ENCODE measurements at regions not wholly inside any gene's neighbourhood (a gene's known extent, or its start where the extent isn't known, plus 50 kb on each side); places are given as distances from the start of the nearest gene placed in this dataset.

- Mint-ChIP-seq H3K4me1 (ENCODE audit: low read depth) (no peaks in the 10 kb centered on the region), H3K4me3 (no peak overlapping the region), H3K9me3 (no peaks in the 10 kb centered on the region), H3K36me3 (ENCODE audit: low read depth) (no peaks in the 10 kb centered on the region), H3K27me3 (no peaks in the 10 kb centered on the region), H3K27ac (no peak overlapping the region)
- intact Hi-C loops (cut with micrococcal nuclease) = no loop called here
Measured at GRCh38 chr18:39724652-39725051, 2159.1 kb upstream of the CELF4 start.

GRCh38 chr18:39721712-39722111 lies 2156.1 kb upstream of the CELF4 start:
- intact Hi-C loops (cut with micrococcal nuclease) = no loop called here
- no peak overlapping the region for H3K4me3 Mint-ChIP-seq
- H3K27me3 Mint-ChIP-seq = no peaks in the 10 kb centered on the region
- no peak overlapping the region for H3K27ac Mint-ChIP-seq
- H3K4me1 Mint-ChIP-seq (ENCODE audit: low read depth) = no peaks in the 10 kb centered on the region
- no peaks in the 10 kb centered on the region for H3K36me3 Mint-ChIP-seq (ENCODE audit: low read depth)
- H3K9me3 Mint-ChIP-seq = no peaks in the 10 kb centered on the region

- Mint-ChIP-seq H3K4me3 (no peak overlapping the region), H3K9me3 (no peaks in the 10 kb centered on the region), H3K27ac (no peak overlapping the region), H3K27me3 (no peaks in the 10 kb centered on the region), H3K36me3 (ENCODE audit: low read depth) (no peaks in the 10 kb centered on the region), H3K4me1 (ENCODE audit: low read depth) (peaks cover 6% of the 10 kb centered on the region)
- intact Hi-C loops (cut with micrococcal nuclease) = no loop called here
Measured at GRCh38 chr18:39713961-39714360, 2148.4 kb upstream of the CELF4 start.

- Mint-ChIP-seq H3K36me3 (ENCODE audit: low read depth) (no peaks in the 10 kb centered on the region), H3K4me1 (ENCODE audit: low read depth) (peaks cover 6% of the 10 kb centered on the region), H3K4me3 (no peak overlapping the region), H3K27ac (no peak overlapping the region), H3K27me3 (no peaks in the 10 kb centered on the region), H3K9me3 (no peaks in the 10 kb centered on the region)
- intact Hi-C loops (cut with micrococcal nuclease) = no loop called here
Measured at GRCh38 chr18:39711701-39712100, 2146.1 kb upstream of the CELF4 start.

- H3K27me3 Mint-ChIP-seq = no peaks in the 10 kb centered on the region
- H3K27ac Mint-ChIP-seq = no peak overlapping the region
- H3K4me3 Mint-ChIP-seq = no peak overlapping the region
- no peaks in the 10 kb centered on the region for H3K36me3 Mint-ChIP-seq (ENCODE audit: low read depth)
- H3K9me3 Mint-ChIP-seq = peaks cover 14% of the 10 kb centered on the region
- intact Hi-C loops (cut with micrococcal nuclease) = no loop called here
- peaks cover 5% of the 10 kb centered on the region for H3K4me1 Mint-ChIP-seq (ENCODE audit: low read depth)
Measured at GRCh38 chr18:39705362-39705761, 2139.8 kb upstream of the CELF4 start.

GRCh38 chr18:39702888-39703287 lies 2137.3 kb upstream of the CELF4 start:
- Mint-ChIP-seq H3K4me1 (ENCODE audit: low read depth) (peaks cover 5% of the 10 kb centered on the region), H3K9me3 (peaks cover 14% of the 10 kb centered on the region), H3K36me3 (ENCODE audit: low read depth) (no peaks in the 10 kb centered on the region), H3K4me3 (no peak overlapping the region), H3K27ac (no peak overlapping the region), H3K27me3 (no peaks in the 10 kb centered on the region)
- intact Hi-C loops (cut with micrococcal nuclease) = no loop called here

- Mint-ChIP-seq H3K4me3 (no peak overlapping the region), H3K36me3 (ENCODE audit: low read depth) (no peaks in the 10 kb centered on the region), H3K4me1 (ENCODE audit: low read depth) (peaks cover 5% of the 10 kb centered on the region), H3K27me3 (no peaks in the 10 kb centered on the region), H3K27ac (no peak overlapping the region), H3K9me3 (peaks cover 14% of the 10 kb centered on the region)
- intact Hi-C loops (cut with micrococcal nuclease) = no loop called here
Measured at GRCh38 chr18:39701839-39702238, 2136.2 kb upstream of the CELF4 start.

- peaks cover 14% of the 10 kb centered on the region for H3K9me3 Mint-ChIP-seq
- H3K27me3 Mint-ChIP-seq = no peaks in the 10 kb centered on the region
- intact Hi-C loops (cut with micrococcal nuclease) = no loop called here
- H3K36me3 Mint-ChIP-seq (ENCODE audit: low read depth) = no peaks in the 10 kb centered on the region
- no peak overlapping the region for H3K27ac Mint-ChIP-seq
- H3K4me1 Mint-ChIP-seq (ENCODE audit: low read depth) = peaks cover 5% of the 10 kb centered on the region
- H3K4me3 Mint-ChIP-seq = no peak overlapping the region
Measured at GRCh38 chr18:39701055-39701783, 2135.6 kb upstream of the CELF4 start.

- Mint-ChIP-seq H3K4me1 (ENCODE audit: low read depth) (peaks cover 5% of the 10 kb centered on the region), H3K4me3 (no peak overlapping the region), H3K36me3 (ENCODE audit: low read depth) (no peaks in the 10 kb centered on the region), H3K9me3 (peaks cover 14% of the 10 kb centered on the region), H3K27me3 (no peaks in the 10 kb centered on the region), H3K27ac (no peak overlapping the region)
- intact Hi-C loops (cut with micrococcal nuclease) = no loop called here
Measured at GRCh38 chr18:39699340-39699964, 2133.9 kb upstream of the CELF4 start.

- Mint-ChIP-seq H3K4me1 (ENCODE audit: low read depth) (peaks cover 5% of the 10 kb centered on the region), H3K9me3 (peaks cover 9% of the 10 kb centered on the region), H3K36me3 (ENCODE audit: low read depth) (no peaks in the 10 kb centered on the region), H3K27me3 (no peaks in the 10 kb centered on the region), H3K27ac (no peak overlapping the region), H3K4me3 (no peak overlapping the region)
- intact Hi-C loops (cut with micrococcal nuclease) = no loop called here
Measured at GRCh38 chr18:39698436-39698835, 2132.8 kb upstream of the CELF4 start.

GRCh38 chr18:39693359-39693758 lies 2127.8 kb upstream of the CELF4 start:
- H3K4me1 Mint-ChIP-seq (ENCODE audit: low read depth) = no peaks in the 10 kb centered on the region
- H3K27me3 Mint-ChIP-seq = no peaks in the 10 kb centered on the region
- H3K36me3 Mint-ChIP-seq (ENCODE audit: low read depth) = no peaks in the 10 kb centered on the region
- peaks cover 14% of the 10 kb centered on the region for H3K9me3 Mint-ChIP-seq
- intact Hi-C loops (cut with micrococcal nuclease) = no loop called here
- no peak overlapping the region for H3K4me3 Mint-ChIP-seq
- H3K27ac Mint-ChIP-seq = no peak overlapping the region

- H3K4me1 Mint-ChIP-seq (ENCODE audit: low read depth) = no peaks in the 10 kb centered on the region
Measured at GRCh38 chr18:39692367-39693015, 2126.9 kb upstream of the CELF4 start.

GRCh38 chr18:39685303-39685902 lies 2119.8 kb upstream of the CELF4 start:
- intact Hi-C loops (cut with micrococcal nuclease) = no loop called here
- H3K9me3 Mint-ChIP-seq = no peaks in the 10 kb centered on the region
- no peak overlapping the region for H3K4me3 Mint-ChIP-seq

More at GRCh38 chr18:39692367-39693015, 2126.9 kb upstream of the CELF4 start:
- intact Hi-C loops (cut with micrococcal nuclease) = no loop called here
- Mint-ChIP-seq H3K27ac (no peak overlapping the region), H3K4me3 (no peak overlapping the region), H3K36me3 (ENCODE audit: low read depth) (no peaks in the 10 kb centered on the region), H3K27me3 (no peaks in the 10 kb centered on the region), H3K9me3 (peaks cover 14% of the 10 kb centered on the region)

GRCh38 chr18:39681061-39681460 lies 2115.5 kb upstream of the CELF4 start:
- Mint-ChIP-seq H3K4me3 (no peak overlapping the region), H3K27me3 (no peaks in the 10 kb centered on the region), H3K9me3 (no peaks in the 10 kb centered on the region), H3K36me3 (ENCODE audit: low read depth) (no peaks in the 10 kb centered on the region), H3K27ac (no peak overlapping the region), H3K4me1 (ENCODE audit: low read depth) (peaks cover 1% of the 10 kb centered on the region)
- intact Hi-C loops (cut with micrococcal nuclease) = no loop called here

More at GRCh38 chr18:39685303-39685902, 2119.8 kb upstream of the CELF4 start:
- Mint-ChIP-seq H3K27me3 (no peaks in the 10 kb centered on the region), H3K27ac (no peak overlapping the region), H3K36me3 (ENCODE audit: low read depth) (no peaks in the 10 kb centered on the region), H3K4me1 (ENCODE audit: low read depth) (no peaks in the 10 kb centered on the region)

Measured in dendritic cell treated with granulocyte-macrophage colony-stimulating factor and Interleukin-4, amounts not matched to agents 40 ng/mL and 50 ng/mL, for 4 days (primary cell).